OCI-LY7 (cell line): ENCODE measurements at regions not wholly inside any gene's neighbourhood (a gene's known extent, or its start where the extent isn't known, plus 50 kb on each side); places are given as distances from the start of the nearest gene placed in this dataset.

Source experiments
- BruUV-seq: library from RNA; stranded (reverse); fragments of 400-500 nt; replicated peaks from 2 replicates; lab custom pipeline; 2021; lab: Mats Ljungman, UMichigan
- CTCF ChIA-PET: fragments of 300-600 bp; sonication (Branson Sonifier 250); formaldehyde crosslinking; loops from one replicate; lab custom pipeline; 2022; ENCODE audit warnings: antibody characterized with exemption; ENCODE audit not compliant: unreplicated experiment; lab: Charles Lee
- POLR2A ChIA-PET: fragments of 300-600 bp; sonication (Branson Sonifier 250); formaldehyde crosslinking; loops from one replicate; lab custom pipeline; 2022; ENCODE audit warnings: antibody characterized with exemption; lab: Charles Lee
- DNase-seq: peaks from one replicate; pipeline ENCODE4 v3.0.0-alpha.2; 2015; ENCODE audit warnings: low spot score
- H2AFZ ChIP-seq: fragments of 200-600 bp; sonication (generic), shearing (Covaris generic); 2 replicates; pipeline ENCODE4 v1.6.1; 2014; ENCODE audit warnings: mild to moderate bottlenecking, antibody characterized with exemption, low read length, moderate library complexity
- H3K27ac ChIP-seq: fragments of 200-600 bp; sonication (generic); 2 replicates; pipeline ENCODE4 v1.5.1; 2014; ENCODE audit warnings: mixed run types, low read depth, mild to moderate bottlenecking, moderate library complexity, low read length, inconsistent platforms; ENCODE audit not compliant: poor library complexity, severe bottlenecking
- H3K36me3 ChIP-seq: fragments of 200-600 bp; sonication (generic); 2 replicates; pipeline ENCODE4 v1.6.1; 2014; ENCODE audit warnings: mild to moderate bottlenecking, antibody characterized with exemption, low read length, moderate library complexity, mixed read lengths; ENCODE audit not compliant: insufficient read depth
- H3K4me1 ChIP-seq: fragments of 200-600 bp; sonication (generic); 2 replicates; pipeline ENCODE4 v1.5.1; 2014; ENCODE audit warnings: mild to moderate bottlenecking, low read length; ENCODE audit not compliant: insufficient read depth, poor library complexity, severe bottlenecking
- H3K4me2 ChIP-seq: fragments of 200-600 bp; sonication (generic); 2 replicates; pipeline ENCODE4 v1.6.1; 2014; ENCODE audit warnings: mild to moderate bottlenecking, low read length
- H3K4me3 ChIP-seq: fragments of 200-600 bp; sonication (generic); 2 replicates; pipeline ENCODE4 v1.5.1; 2014; ENCODE audit warnings: mild to moderate bottlenecking, low read depth, low read length; ENCODE audit not compliant: poor library complexity, severe bottlenecking
- H3K79me2 ChIP-seq: fragments of 200-600 bp; sonication (generic); 2 replicates; pipeline ENCODE4 v1.6.1; 2016; ENCODE audit warnings: low read depth, mild to moderate bottlenecking, low read length, moderate library complexity, mixed read lengths; ENCODE audit not compliant: insufficient read depth
- H3K9me2 ChIP-seq: fragments of 200-600 bp; sonication (generic); 2 replicates; pipeline ENCODE4 v1.6.1; 2016; ENCODE audit warnings: mild to moderate bottlenecking, low read length, mixed read lengths; ENCODE audit not compliant: insufficient read depth
- H3K9me3 ChIP-seq: fragments of 200-600 bp; sonication (generic); 2 replicates; pipeline ENCODE4 v1.6.1; 2014; ENCODE audit warnings: mild to moderate bottlenecking, mixed run types, low read length, mixed read lengths
- H4K20me1 ChIP-seq: fragments of 200-600 bp; sonication (generic); 2 replicates; pipeline ENCODE4 v1.6.1; 2014; ENCODE audit warnings: mild to moderate bottlenecking, antibody characterized with exemption, low read length, moderate library complexity, mixed read lengths; ENCODE audit not compliant: insufficient read depth
- EZH2phosphoT487 ChIP-seq: fragments of 200-600 bp; sonication (generic); IDR thresholded peaks from 2 replicates; pipeline ENCODE4 v1.6.1; 2018; ENCODE audit warnings: low read depth, borderline replicate concordance, mild to moderate bottlenecking, mixed run types, antibody characterized with exemption, low read length, moderate library complexity, mixed read lengths
- intact Hi-C: fragments of 100-400 bp; cut with micrococcal nuclease; formaldehyde crosslinking; loops from one replicate; pipeline ENCODE4 v1.10.0; 2022; ENCODE audit not compliant: unreplicated experiment
- TF ChIP-seq, protein P1 (sequence below): fragments of 200-600 bp; sonication (generic); conservative IDR thresholded peaks from 2 replicates; pipeline ENCODE4 v1.5.1; 2014; ENCODE audit warnings: mild to moderate bottlenecking, antibody characterized with exemption, low read length, moderate library complexity, mixed read lengths

- no peaks in the 10 kb centered on the region for H3K9me2 ChIP-seq
- no peaks in the 10 kb centered on the region for H3K79me2 ChIP-seq
- intact Hi-C loops: no loop called here
- no peak for DNase-seq
- H3K36me3 ChIP-seq: no peaks in the 10 kb centered on the region
- H4K20me1 ChIP-seq: no peaks in the 10 kb centered on the region
- no peaks in the 10 kb centered on the region for H3K4me1 ChIP-seq
- no peak overlapping the region for H2AFZ ChIP-seq
- H3K4me3 ChIP-seq: no peak overlapping the region
- BruUV-seq: no TSS peak
- TF ChIP-seq EZH2phosphoT487: no peak
- TF ChIP-seq, protein P1, sequence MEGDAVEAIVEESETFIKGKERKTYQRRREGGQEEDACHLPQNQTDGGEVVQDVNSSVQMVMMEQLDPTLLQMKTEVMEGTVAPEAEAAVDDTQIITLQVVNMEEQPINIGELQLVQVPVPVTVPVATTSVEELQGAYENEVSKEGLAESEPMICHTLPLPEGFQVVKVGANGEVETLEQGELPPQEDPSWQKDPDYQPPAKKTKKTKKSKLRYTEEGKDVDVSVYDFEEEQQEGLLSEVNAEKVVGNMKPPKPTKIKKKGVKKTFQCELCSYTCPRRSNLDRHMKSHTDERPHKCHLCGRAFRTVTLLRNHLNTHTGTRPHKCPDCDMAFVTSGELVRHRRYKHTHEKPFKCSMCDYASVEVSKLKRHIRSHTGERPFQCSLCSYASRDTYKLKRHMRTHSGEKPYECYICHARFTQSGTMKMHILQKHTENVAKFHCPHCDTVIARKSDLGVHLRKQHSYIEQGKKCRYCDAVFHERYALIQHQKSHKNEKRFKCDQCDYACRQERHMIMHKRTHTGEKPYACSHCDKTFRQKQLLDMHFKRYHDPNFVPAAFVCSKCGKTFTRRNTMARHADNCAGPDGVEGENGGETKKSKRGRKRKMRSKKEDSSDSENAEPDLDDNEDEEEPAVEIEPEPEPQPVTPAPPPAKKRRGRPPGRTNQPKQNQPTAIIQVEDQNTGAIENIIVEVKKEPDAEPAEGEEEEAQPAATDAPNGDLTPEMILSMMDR: no peak
- H3K9me3 ChIP-seq: no peaks in the 10 kb centered on the region
- CTCF ChIA-PET: no interaction called here
- no peak overlapping the region for H3K27ac ChIP-seq
- H3K4me2 ChIP-seq: no peak overlapping the region
- POLR2A ChIA-PET: no interaction called here
Observed at GRCh38 chr2:82307511-82307910, 2003.0 kb upstream of the LRRTM1 start.

DNA sequence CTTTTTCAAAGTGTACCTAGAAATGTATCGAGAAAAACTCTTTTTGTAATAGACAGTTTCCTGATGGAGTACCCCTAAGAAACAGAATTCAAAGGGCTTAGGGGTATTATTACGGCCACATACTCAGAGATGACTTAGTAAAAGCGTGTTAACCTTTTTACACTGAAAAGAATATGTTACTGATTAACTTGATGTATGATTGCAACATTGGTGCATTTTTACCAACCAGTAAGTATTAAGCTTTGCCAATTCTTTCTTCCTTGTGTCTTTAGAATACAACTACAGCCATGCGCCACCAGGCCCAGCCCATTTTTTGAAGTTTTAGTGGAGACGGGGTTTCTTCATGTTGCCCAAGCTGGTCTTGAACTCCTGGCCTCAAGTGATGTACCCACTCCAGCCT lies 1997.0 kb upstream of the LRRTM1 start:
- intact Hi-C loops: no loop called here
- no peak overlapping the region for H3K27ac ChIP-seq
- H3K4me2 ChIP-seq: no peak overlapping the region
- no TSS peak for BruUV-seq
- no peaks in the 10 kb centered on the region for H3K36me3 ChIP-seq
- no peak overlapping the region for H3K4me3 ChIP-seq
- TF ChIP-seq, protein P1: no peak
- no peak for TF ChIP-seq EZH2phosphoT487
- ChIA-PET POLR2A (no interaction called here), CTCF (no interaction called here)
- H2AFZ ChIP-seq: no peak overlapping the region
- no peaks in the 10 kb centered on the region for H4K20me1 ChIP-seq
- DNase-seq: no peak
- no peaks in the 10 kb centered on the region for H3K9me2 ChIP-seq
- H3K9me3 ChIP-seq: no peaks in the 10 kb centered on the region
- no peaks in the 10 kb centered on the region for H3K79me2 ChIP-seq
- H3K4me1 ChIP-seq: no peaks in the 10 kb centered on the region

- no peak for TF ChIP-seq EZH2phosphoT487
- TF ChIP-seq, protein P1: no peak
- no peaks in the 10 kb centered on the region for H3K36me3 ChIP-seq
- no peaks in the 10 kb centered on the region for H3K9me3 ChIP-seq
- intact Hi-C loops: no loop called here
- no peaks in the 10 kb centered on the region for H3K4me1 ChIP-seq
- H2AFZ ChIP-seq: no peak overlapping the region
- no peak overlapping the region for H3K4me3 ChIP-seq
- no TSS peak for BruUV-seq
- no peaks in the 10 kb centered on the region for H3K9me2 ChIP-seq
- H3K27ac ChIP-seq: no peak overlapping the region
- H3K4me2 ChIP-seq: no peak overlapping the region
- ChIA-PET CTCF (no interaction called here), POLR2A (interaction anchor here (0.6 to 0.7 kb wide), 2 partner anchors 85 to 469 kb away, joined by 3 read pairs; no protein-coding TSS in a partner anchor)
- no peaks in the 10 kb centered on the region for H3K79me2 ChIP-seq
- H4K20me1 ChIP-seq: no peaks in the 10 kb centered on the region
- DNase-seq: no peak
Observed at GRCh38 chr2:82289446-82289845, 1984.9 kb upstream of the LRRTM1 start.
